GM12873 (cell line): ENCODE measurements at regions not wholly inside any gene's neighbourhood (a gene's known extent, or its start where the extent isn't known, plus 50 kb on each side); places are given as distances from the start of the nearest gene placed in this dataset.
A peak's percentile ranks its signal among the peaks of the same experiment; 100 is the strongest.

ENCODE experiments used
- CTCF ChIP-seq: IDR thresholded peaks from 2 replicates; pipeline ENCODE4 v1.5.1; 2012; ENCODE audit warnings: low read depth, mild to moderate bottlenecking, moderate library complexity, low read length, control low read depth; ENCODE audit not compliant: insufficient read depth; ENCODE audit errors: missing control alignments

- TF ChIP-seq CTCF = no peak
Observed at GRCh38 chr6:160927416-160927815, 64.2 kb upstream of the MAP3K4 start.

DNA sequence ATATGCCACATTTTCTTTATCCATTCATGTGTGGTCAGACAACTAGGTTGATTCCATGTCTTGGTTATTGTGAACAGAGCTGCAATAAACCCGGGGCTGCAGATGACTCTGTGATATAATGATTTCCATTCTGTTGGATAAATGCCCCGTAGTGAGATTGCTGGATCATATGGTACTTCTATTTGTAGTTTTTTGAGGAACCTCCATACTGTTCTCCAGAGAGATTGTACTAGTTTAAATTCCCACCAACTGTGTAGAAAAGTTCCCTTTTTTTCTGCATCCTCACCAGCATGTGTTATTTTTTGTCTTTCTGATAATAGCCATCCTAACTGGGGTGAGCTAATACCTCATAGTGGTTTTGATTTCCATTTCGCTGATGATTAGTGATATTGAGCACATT is 62.2 kb upstream of the MAP3K4 start:
- no peak for TF ChIP-seq CTCF

- no peak for TF ChIP-seq CTCF
Observed at GRCh38 chr6:160929831-160930230, 61.7 kb upstream of the MAP3K4 start.

GRCh38 chr6:160930547-160931377 is 60.8 kb upstream of the MAP3K4 start:
- TF ChIP-seq CTCF = peak; percentile 92

DNA sequence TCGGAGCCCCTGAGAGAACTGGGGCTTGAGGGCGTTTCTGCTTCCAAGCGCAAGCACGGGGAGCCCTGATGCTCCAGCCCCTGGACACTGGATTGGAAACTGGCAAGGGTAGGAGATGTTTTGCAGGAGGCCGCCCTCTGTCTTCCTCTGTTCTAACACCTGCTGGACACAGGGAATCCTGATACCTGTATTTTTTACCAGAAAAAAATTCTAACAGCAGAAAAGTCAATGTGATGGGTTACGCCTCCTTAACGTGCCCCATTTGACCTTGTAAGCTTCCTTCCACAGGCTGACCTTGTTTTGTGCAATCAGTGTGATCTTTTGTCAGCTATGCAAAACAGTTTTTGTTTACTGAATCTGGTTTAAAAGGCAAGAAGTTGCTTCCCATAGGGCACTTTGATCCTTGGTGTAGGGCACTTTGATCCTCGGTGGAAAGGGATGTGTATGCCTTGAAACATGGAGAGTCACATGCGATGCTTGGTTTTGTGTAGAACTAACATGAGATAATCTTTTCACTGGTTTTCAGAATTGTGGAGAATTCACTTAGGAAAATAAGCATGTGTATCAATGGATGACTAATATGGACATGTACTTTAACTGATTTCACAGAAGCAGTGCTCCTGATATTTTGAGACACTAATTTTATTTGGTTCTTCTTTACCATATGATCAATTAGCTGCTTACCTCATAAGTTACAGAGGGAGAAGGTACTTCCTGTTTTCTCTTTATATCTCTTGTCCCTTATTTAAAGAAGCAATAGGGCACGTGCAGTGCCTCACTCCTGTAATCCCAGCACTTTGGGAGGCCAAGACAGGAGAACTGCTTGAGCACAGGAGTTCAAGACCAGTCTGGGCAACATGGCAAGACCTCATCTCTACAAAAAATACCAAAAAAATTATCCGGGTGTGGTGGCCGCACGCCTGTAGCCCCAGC is 59.9 kb upstream of the MAP3K4 start:
- TF ChIP-seq CTCF = no peak

- TF ChIP-seq CTCF = peak; percentile 19
Observed at GRCh38 chr6:160933256-160933655, 58.3 kb upstream of the MAP3K4 start.

DNA sequence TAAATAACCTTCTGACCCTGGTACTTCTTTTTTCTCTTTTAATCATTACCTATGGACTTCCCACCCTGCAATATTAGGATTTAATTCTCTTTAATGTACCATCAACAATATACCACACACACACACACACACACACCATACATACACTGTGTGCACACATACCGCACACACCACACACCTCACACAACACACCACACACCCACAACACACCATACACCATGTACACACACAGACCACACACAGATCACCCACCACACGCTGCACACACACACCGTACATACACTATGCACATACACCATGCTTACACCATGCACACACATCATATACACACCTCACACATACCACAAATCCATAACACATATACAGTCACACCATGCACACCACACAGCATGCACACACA is 57.4 kb upstream of the MAP3K4 start:
- no peak for TF ChIP-seq CTCF
